ENCODE measurements at regions not wholly inside any gene's neighbourhood (a gene's known extent, or its start where the extent isn't known, plus 50 kb on each side); places are given as distances from the start of the nearest gene placed in this dataset.
"Not testable (repeated sequence)": the region's sequence is repeated elsewhere in the genome, so short reads cannot be mapped to it uniquely, and the experiment has no call there.

GRCh38 chr10:46796351-46796750, 114.9 kb upstream of the PTPN20 start:
- H3K4me3 Mint-ChIP-seq; H3K9me3 Mint-ChIP-seq; H3K27ac Mint-ChIP-seq; DNase-seq (ENCODE audit: low spot score); H3K27me3 Mint-ChIP-seq (ENCODE audit: low read depth): not testable (repeated sequence)
- H3K4me1 Mint-ChIP-seq (ENCODE audit: low read depth): peaks cover 13% of the 10 kb centered on the region
- H3K36me3 Mint-ChIP-seq (ENCODE audit: low read depth): peaks cover 23% of the 10 kb centered on the region

DNA sequence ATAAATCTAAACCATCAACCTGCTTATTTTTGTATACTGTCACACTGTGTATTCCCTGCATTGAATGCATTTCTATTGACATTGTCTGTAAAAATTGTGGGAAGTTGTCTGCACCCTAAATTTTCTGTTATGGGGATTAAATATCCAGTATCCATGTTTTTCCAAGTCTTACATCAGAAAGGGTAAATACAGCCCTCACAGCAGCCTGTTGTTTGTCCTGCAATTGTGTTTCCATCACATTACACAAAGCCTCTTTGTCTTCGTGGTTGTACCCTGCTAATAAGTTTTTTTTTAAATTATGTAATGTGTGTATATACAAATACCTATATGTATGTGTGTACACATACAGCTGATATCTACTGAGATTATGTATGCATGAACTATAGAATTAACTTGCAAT, 109.2 kb upstream of the PTPN20 start:
- Mint-ChIP-seq H3K4me1 (ENCODE audit: low read depth) (peaks cover 21% of the 10 kb centered on the region), H3K36me3 (ENCODE audit: low read depth) (peaks cover 19% of the 10 kb centered on the region)
- H3K27ac Mint-ChIP-seq; H3K27me3 Mint-ChIP-seq (ENCODE audit: low read depth); H3K9me3 Mint-ChIP-seq; DNase-seq (ENCODE audit: low spot score); H3K4me3 Mint-ChIP-seq: not testable (repeated sequence)

- Mint-ChIP-seq H3K36me3 (ENCODE audit: low read depth) (peaks cover 18% of the 10 kb centered on the region), H3K4me3 (peak overlapping the region; percentile 15), H3K4me1 (ENCODE audit: low read depth) (peaks cover 23% of the 10 kb centered on the region), H3K27ac (peak overlapping the region; percentile 75)
- H3K27me3 Mint-ChIP-seq (ENCODE audit: low read depth); DNase-seq (ENCODE audit: low spot score); H3K9me3 Mint-ChIP-seq: not testable (repeated sequence)
Measured at GRCh38 chr10:46803082-46803481, 108.1 kb upstream of the PTPN20 start.

- peak overlapping the region; percentile 16 for H3K27ac Mint-ChIP-seq
- H3K4me1 Mint-ChIP-seq (ENCODE audit: low read depth): peaks cover 22% of the 10 kb centered on the region
- DNase-seq (ENCODE audit: low spot score); H3K9me3 Mint-ChIP-seq; H3K27me3 Mint-ChIP-seq (ENCODE audit: low read depth): not testable (repeated sequence)
- H3K36me3 Mint-ChIP-seq (ENCODE audit: low read depth): peaks cover 12% of the 10 kb centered on the region
- H3K4me3 Mint-ChIP-seq: peak overlapping the region; percentile 53
Measured at GRCh38 chr10:46810222-46810621, 101.0 kb upstream of the PTPN20 start.

DNA sequence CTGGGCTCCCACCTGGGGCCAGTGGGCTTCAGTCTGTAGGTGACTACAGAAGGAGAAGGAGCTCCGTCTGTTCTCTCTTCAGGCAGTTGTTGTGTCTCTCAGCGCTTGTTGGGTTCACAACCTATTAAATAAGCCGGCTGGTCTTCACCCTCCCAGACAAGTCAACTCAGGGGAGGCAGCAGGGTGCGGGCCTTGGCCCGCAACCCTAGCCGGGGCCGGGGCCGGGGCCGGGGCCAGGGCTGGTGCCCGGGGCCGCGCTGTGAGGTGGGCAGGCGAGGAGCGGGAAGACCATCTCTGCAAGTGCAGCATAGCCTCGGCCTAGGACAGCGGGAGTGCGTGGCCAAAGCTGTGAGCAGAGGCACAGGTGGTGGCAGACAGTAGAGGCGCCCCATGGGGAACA, 95.1 kb upstream of the PTPN20 start:
- not testable (repeated sequence) for H3K9me3 Mint-ChIP-seq; H3K4me1 Mint-ChIP-seq (ENCODE audit: low read depth); H3K27ac Mint-ChIP-seq; H3K4me3 Mint-ChIP-seq; H3K36me3 Mint-ChIP-seq (ENCODE audit: low read depth); DNase-seq (ENCODE audit: low spot score); H3K27me3 Mint-ChIP-seq (ENCODE audit: low read depth)

DNA sequence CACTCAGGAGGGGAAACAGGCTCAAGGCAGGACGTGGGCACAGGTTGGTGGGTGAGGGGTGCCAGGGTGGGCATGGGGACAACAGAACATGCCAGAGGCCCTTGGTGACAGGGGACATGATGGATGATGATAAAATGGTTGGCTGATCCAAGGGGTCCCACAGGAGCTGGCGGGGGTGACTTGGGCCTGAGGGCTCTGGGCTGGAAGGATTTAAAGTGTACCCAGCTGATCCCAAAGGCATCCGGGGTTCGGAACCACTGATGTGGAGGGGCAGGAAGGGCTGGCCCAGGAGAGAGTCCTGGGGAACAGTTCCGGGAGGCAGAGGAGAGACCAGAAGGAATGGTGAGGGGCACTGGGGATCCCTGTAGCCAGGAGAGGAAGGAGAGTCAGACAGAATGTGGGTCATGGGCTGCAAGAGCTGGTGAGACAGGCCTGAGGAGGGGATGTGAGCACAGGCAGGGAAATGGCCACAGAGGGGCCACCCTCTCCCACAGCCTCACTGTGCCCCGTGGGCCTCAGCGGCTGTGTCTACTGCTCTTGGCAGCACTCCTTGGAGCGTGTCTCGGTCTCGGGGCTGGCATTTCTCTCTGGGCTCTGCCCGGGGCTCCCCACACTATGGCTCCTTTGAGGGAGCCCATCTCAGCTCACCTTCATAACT, 70.7 kb upstream of the PTPN20 start:
- H3K36me3 Mint-ChIP-seq (ENCODE audit: low read depth); H3K4me3 Mint-ChIP-seq; H3K9me3 Mint-ChIP-seq; H3K27me3 Mint-ChIP-seq (ENCODE audit: low read depth); H3K4me1 Mint-ChIP-seq (ENCODE audit: low read depth); DNase-seq (ENCODE audit: low spot score): not testable (repeated sequence)
- peak overlapping the region; percentile 21 for H3K27ac Mint-ChIP-seq

DNA sequence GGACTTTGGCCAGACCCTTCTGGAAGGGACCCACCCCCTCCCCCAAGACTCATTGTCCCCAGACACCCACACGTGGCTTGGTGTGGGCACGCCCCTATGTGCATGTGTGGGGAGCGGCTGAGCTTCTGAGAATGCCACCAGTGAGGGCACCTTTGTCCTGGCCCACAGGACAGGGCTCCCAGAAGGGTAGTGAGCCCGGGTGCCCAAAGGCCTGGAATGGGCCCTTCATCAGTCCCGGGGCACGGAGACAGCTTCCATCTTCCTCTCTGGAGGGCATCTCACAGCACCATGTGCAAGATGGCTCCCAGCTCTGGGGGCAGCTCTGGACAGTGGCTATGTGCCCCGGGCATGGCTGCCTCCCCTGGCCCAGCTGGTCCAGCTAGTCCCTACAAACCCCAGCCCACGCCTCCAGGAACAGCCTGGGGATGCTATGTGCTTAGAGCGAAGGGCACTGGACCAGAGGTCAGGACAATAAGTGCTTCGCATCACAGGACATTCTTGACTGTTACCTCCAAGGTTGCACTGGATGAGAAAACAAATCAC, 70.1 kb upstream of the PTPN20 start:
- not testable (repeated sequence) for H3K4me1 Mint-ChIP-seq (ENCODE audit: low read depth); H3K36me3 Mint-ChIP-seq (ENCODE audit: low read depth); H3K9me3 Mint-ChIP-seq; DNase-seq (ENCODE audit: low spot score); H3K27me3 Mint-ChIP-seq (ENCODE audit: low read depth); H3K27ac Mint-ChIP-seq; H3K4me3 Mint-ChIP-seq

- H3K36me3 Mint-ChIP-seq (ENCODE audit: low read depth): not testable (repeated sequence)
Measured at GRCh38 chr10:46845194-46845593, 66.0 kb upstream of the PTPN20 start.

DNA sequence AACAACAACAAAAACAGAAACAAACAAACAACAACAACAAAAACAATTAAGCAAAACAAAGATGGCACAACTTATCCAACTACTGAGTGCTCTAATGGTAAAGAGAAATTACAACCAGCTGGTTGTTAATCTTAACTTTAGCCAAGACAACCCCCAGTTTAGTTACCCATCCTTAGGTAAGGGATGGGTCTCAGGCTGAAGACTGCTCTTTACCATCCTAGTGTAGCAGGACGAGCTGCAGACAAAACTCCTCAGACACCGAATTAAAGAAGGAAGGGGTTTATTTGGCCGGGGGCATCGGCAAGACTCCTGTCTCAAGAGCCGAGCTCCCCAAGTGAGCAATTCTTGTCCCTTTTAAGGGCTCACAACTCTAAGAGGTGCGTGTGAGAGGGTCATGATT, 65.6 kb upstream of the PTPN20 start:
- H3K27me3 Mint-ChIP-seq (ENCODE audit: low read depth); H3K27ac Mint-ChIP-seq; H3K4me1 Mint-ChIP-seq (ENCODE audit: low read depth); H3K9me3 Mint-ChIP-seq; DNase-seq (ENCODE audit: low spot score); H3K36me3 Mint-ChIP-seq (ENCODE audit: low read depth); H3K4me3 Mint-ChIP-seq: not testable (repeated sequence)

More at GRCh38 chr10:46845194-46845593, 66.0 kb upstream of the PTPN20 start:
- not testable (repeated sequence) for H3K9me3 Mint-ChIP-seq; H3K27me3 Mint-ChIP-seq (ENCODE audit: low read depth); H3K4me1 Mint-ChIP-seq (ENCODE audit: low read depth); H3K4me3 Mint-ChIP-seq; H3K27ac Mint-ChIP-seq; DNase-seq (ENCODE audit: low spot score)

GRCh38 chr10:46860753-46861152, 50.5 kb upstream of the PTPN20 start:
- H3K4me3 Mint-ChIP-seq; DNase-seq (ENCODE audit: low spot score); H3K27ac Mint-ChIP-seq; H3K36me3 Mint-ChIP-seq (ENCODE audit: low read depth); H3K9me3 Mint-ChIP-seq; H3K4me1 Mint-ChIP-seq (ENCODE audit: low read depth); H3K27me3 Mint-ChIP-seq (ENCODE audit: low read depth): not testable (repeated sequence)
